ENCODE measurements at regions not wholly inside any gene's neighbourhood (a gene's known extent, or its start where the extent isn't known, plus 50 kb on each side); places are given as distances from the start of the nearest gene placed in this dataset.

GRCh38 chr16:85517154-85517553 is 96.0 kb upstream of the GSE1 start:
- Histone ChIP-seq H3K36me3 (ENCODE audit: control insufficient read depth, insufficient read depth, low read length) (0 out of 2 replicates have a peak, but pooled peaks cover 4% of the 10 kb centered on the region), H3K9ac (ENCODE audit: low read depth, low read length) (no peak overlapping the region), H3K18ac (ENCODE audit: low read depth, low read length) (no peak overlapping the region), H2BK5ac (ENCODE audit: low read depth, low read length, poor library complexity, severe bottlenecking) (no peak overlapping the region), H3K4me3 (ENCODE audit: insufficient read depth, low read depth, low read length) (no peak overlapping the region), H3K27ac (ENCODE audit: insufficient read depth, low read length) (no peak overlapping the region), H2AK5ac (ENCODE audit: low read depth, low read length) (no peak overlapping the region; the same call in none of the 2 replicates), H3K14ac (replicated peaks; ENCODE audit: low read depth, low read length) (no peak overlapping the region), H3K79me1 (ENCODE audit: low read depth in 1 of 2, low read length in 2 of 2) (peaks cover 3 to 42% of the 10 kb centered on the region in 2 experiments; a peak in 3 of 4 replicates), H3K23ac (ENCODE audit: low read depth, low read length) (no peak overlapping the region), H2AFZ (replicated peaks; ENCODE audit: low read length, poor library complexity) (no peak overlapping the region), H3K9me1 (ENCODE audit: insufficient read depth, low read length) (peaks cover 7% of the 10 kb centered on the region), H4K91ac (ENCODE audit: insufficient read depth, low read depth, low read length) (no peak overlapping the region), H4K20me1 (ENCODE audit: insufficient read depth, low read length) (peaks cover 9% of the 10 kb centered on the region), H2BK120ac (ENCODE audit: low read depth, low read length) (no peak overlapping the region; the same call in 1 of the 2 replicates), H4K5ac (ENCODE audit: low read depth, low read length) (no peak overlapping the region), H3K4me2 (ENCODE audit: low read depth, low read length) (no peak overlapping the region), H3K56ac (ENCODE audit: extremely low read depth, insufficient read depth, low read length) (no peak overlapping the region), H3K4ac (ENCODE audit: low read depth, low read length) (peak overlapping the region; percentile 35; the same call in 1 of the 2 replicates), H2BK15ac (ENCODE audit: low read depth, low read length) (no peak overlapping the region), H4K8ac (ENCODE audit: low read depth in 2 of 2, low read length in 2 of 2) (no peak overlapping the region), H2BK20ac (ENCODE audit: low read depth, low read length) (no peak overlapping the region), H2AK9ac (replicated peaks; ENCODE audit: low read depth, low read length, poor library complexity) (peak overlapping the region; percentile 59), H3K27me3 (ENCODE audit: control insufficient read depth, insufficient read depth, low read length) (no peaks in the 10 kb centered on the region), H3K4me1 (ENCODE audit: control insufficient read depth, insufficient read depth, low read length) (peaks cover 35% of the 10 kb centered on the region), H3K9me3 (ENCODE audit: control insufficient read depth, insufficient read depth, low read length) (no peaks in the 10 kb centered on the region)
- DNase-seq (no peak), ATAC-seq (ENCODE audit: low read depth) (no peak)
- intact Hi-C loops (cut with micrococcal nuclease): no loop called here
- in situ Hi-C loops (cut with MboI; ENCODE audit: low sequenced_read_pairs): no loop called here
- TF ChIP-seq RAD21 (IDR thresholded peaks at IDR 0.05; ENCODE audit: low read length): no peak
- no peak for TF ChIP-seq BHLHE40 (IDR thresholded peaks at IDR 0.05; ENCODE audit: low read depth, low read length)
- TF ChIP-seq MAZ (IDR thresholded peaks at IDR 0.05; ENCODE audit: borderline replicate concordance, low read depth, low read length): no peak
- no peak for TF ChIP-seq RCOR1 (IDR thresholded peaks at IDR 0.05; ENCODE audit: insufficient replicate concordance, low read length)
- TF ChIP-seq FOS (IDR thresholded peaks at IDR 0.05; ENCODE audit: low read depth, low read length): no peak
- TF ChIP-seq, protein P1, sequence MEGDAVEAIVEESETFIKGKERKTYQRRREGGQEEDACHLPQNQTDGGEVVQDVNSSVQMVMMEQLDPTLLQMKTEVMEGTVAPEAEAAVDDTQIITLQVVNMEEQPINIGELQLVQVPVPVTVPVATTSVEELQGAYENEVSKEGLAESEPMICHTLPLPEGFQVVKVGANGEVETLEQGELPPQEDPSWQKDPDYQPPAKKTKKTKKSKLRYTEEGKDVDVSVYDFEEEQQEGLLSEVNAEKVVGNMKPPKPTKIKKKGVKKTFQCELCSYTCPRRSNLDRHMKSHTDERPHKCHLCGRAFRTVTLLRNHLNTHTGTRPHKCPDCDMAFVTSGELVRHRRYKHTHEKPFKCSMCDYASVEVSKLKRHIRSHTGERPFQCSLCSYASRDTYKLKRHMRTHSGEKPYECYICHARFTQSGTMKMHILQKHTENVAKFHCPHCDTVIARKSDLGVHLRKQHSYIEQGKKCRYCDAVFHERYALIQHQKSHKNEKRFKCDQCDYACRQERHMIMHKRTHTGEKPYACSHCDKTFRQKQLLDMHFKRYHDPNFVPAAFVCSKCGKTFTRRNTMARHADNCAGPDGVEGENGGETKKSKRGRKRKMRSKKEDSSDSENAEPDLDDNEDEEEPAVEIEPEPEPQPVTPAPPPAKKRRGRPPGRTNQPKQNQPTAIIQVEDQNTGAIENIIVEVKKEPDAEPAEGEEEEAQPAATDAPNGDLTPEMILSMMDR (conservative IDR thresholded peaks at IDR 0.05; ENCODE audit: low read depth, low read length): no peak
- no peak for TF ChIP-seq CEBPB (IDR thresholded peaks at IDR 0.05; ENCODE audit: low read depth, low read length)
- TF ChIP-seq MAFK (IDR thresholded peaks at IDR 0.05; ENCODE audit: low read depth, low read length): no peak
- TF ChIP-seq POLR2A (IDR thresholded peaks at IDR 0.05; ENCODE audit: low read depth, low read length): no peak
- no peak for TF ChIP-seq NFE2L2 (IDR thresholded peaks at IDR 0.05; ENCODE audit: low read depth, low read length)
- no peak for TF ChIP-seq RFX5 (IDR thresholded peaks at IDR 0.05; ENCODE audit: low read depth, low read length)
- dilution Hi-C loops (cut with HindIII; ENCODE audit: low sequenced_read_pairs, unreplicated experiment): no loop called here
- ChIA-PET POLR2A (ENCODE audit: unreplicated experiment) (no interaction called here), CTCF (no interaction called here)
- no TSS peak for BruUV-seq (replicated peaks)
- 100% methylated on average over 2 of the region's 7 CpGs; no CpG with 5 or more reads in 1 of the 2 experiments for WGBS, 2 experiments (ENCODE audit: extremely low coverage in 2 of 2, insufficient read length in 1 of 2)

Data from IMR-90 (cell line).